NCI-H526 treated with DMSO at 0.1 percent for 48 hours (cell line): ENCODE measurements at regions not wholly inside any gene's neighbourhood (a gene's known extent, or its start where the extent isn't known, plus 50 kb on each side); places are given as distances from the start of the nearest gene placed in this dataset.

Experiments used
- DNase-seq: peaks from one replicate; lab custom pipeline; 2025; lab: John Stamatoyannopoulos, UW

- no peak for DNase-seq
Observed at GRCh38 chr21:28827422-28827821, 165.3 kb downstream of the LTN1 start.

DNA sequence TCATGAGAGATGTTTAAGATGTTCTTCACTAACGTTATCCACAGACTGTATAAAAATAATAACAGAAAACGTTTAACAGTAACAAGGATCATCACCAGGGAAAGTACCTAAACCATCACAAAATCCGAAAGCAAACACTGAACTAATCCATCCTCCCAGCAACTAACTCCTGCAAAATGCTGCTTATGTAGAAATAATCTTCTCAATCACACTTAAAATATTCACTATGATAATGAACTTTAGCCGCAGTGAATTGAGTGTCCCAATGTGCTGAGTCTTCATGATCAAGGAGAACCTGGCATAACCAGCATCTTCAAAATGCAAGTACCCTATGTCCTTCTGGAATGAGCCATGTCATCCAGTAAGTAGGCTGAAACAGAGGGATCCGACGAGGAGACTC is 166.1 kb downstream of the LTN1 start:
- no peak for DNase-seq

GRCh38 chr21:28826021-28826420 is 166.7 kb downstream of the LTN1 start:
- no peak for DNase-seq

GRCh38 chr21:28823429-28823828 is 169.2 kb downstream of the LTN1 start:
- DNase-seq, result no peak

GRCh38 chr21:28822486-28823335 is 170.0 kb downstream of the LTN1 start:
- no peak for DNase-seq

- no peak for DNase-seq
Observed at GRCh38 chr21:28822123-28822399, 170.6 kb downstream of the LTN1 start.

DNA sequence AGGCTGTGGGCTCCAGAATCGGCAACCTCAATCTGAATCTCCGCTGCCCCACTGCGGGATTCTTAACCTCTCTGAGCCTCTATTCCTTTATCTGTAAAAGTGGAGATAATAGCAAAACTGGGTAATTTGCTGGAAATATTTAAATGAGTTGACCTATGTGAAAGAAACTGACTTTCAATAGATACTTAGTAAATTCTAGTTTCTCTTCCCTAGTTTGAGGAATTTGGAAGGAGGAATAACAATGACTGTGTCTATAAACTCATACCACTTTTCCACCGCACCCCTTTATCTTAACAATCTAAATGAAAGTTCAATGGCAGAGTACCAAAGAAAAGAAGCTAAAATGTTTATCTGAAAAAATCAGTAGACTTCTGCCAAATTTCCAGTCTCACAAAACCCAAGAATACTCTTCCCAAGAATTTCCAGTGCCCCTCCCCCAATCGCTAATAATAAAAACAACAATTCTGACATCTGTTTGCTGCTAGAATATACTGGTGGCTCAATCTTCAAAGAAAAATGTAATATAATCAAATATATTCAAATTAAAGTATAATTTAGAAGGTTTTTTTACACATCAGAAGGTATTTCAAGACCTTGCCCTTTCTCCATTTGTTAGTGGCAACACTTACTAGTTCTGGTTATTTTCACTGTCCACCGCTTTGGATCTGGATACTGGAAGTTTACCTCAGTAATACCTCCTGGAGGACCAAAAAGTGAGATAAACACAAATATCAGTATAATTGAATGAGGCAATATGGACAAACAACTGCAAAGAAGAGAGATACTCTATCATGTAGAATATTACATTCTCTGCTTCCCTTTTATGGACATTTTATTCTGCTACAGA is 171.2 kb downstream of the LTN1 start:
- no peak for DNase-seq

DNA sequence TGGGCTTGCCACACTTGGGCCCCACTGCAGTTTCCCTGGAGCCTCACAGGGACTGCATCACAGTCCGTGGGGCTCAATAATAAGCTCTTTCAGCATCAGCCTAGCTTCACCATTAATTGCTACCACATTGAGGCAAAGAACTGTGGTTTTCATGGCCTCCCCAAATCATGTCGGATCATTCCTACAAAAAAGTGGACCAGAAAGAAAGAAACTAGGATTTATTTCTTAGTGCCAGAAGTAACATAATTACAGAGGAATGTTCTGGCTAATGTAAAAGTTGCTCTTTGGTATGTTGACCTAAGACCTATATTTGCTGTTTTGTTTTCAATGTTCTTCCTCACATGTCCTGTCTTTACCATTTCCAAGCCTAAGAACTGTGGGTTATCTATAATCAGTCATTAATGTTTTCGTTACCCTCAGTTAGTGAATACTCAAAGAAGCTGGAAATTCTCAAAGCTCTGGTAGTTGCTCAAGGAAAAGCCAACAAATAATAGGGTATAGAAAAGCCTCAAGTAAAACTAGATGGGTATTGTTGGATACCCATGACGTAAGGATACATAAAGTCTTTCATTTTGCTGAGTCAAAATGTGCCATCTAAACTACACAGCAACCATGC is 173.9 kb downstream of the LTN1 start:
- no peak for DNase-seq

- DNase-seq, result no peak
Observed at GRCh38 chr21:28817871-28818270, 174.8 kb downstream of the LTN1 start.

DNA sequence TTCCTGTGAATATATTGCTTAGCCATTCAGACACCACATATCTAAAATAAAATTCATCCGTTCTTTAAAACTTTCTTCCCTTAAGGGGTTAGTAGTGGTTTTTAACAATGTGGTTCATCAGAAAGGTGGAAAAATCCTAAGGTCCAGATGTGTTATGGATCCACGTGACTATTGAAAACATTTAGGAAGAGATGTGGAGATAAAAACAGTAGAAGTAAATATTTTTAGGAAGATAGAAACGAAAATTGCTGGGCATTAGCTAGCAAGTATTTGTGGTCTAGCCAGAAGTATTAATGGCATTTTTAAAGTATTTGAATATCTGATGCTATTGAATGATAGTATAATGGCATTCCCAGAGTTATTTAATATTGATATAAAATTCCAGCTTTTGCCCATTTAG is 180.8 kb downstream of the LTN1 start:
- no peak for DNase-seq

GRCh38 chr21:28810826-28811524 is 181.7 kb downstream of the LTN1 start:
- no peak for DNase-seq

DNA sequence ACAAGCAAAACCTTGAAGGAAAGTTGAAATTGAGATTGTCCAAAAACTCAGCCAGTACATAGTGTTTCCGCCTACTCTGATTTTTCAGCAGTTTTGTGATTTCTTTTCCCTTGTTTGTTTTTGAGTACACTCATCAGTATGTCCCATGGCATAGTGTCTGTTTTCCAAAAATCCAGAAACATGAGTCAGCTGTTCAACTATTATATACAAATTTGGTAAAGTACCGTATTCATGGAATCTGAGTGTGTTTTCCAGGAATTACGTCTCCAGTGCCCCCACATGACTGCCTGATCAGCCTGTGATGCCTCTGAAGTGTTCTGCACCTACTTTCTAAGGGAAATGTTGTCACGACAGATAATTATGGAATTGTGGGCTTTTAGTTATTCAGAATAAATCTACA is 186.8 kb downstream of the LTN1 start:
- DNase-seq, result no peak

DNA sequence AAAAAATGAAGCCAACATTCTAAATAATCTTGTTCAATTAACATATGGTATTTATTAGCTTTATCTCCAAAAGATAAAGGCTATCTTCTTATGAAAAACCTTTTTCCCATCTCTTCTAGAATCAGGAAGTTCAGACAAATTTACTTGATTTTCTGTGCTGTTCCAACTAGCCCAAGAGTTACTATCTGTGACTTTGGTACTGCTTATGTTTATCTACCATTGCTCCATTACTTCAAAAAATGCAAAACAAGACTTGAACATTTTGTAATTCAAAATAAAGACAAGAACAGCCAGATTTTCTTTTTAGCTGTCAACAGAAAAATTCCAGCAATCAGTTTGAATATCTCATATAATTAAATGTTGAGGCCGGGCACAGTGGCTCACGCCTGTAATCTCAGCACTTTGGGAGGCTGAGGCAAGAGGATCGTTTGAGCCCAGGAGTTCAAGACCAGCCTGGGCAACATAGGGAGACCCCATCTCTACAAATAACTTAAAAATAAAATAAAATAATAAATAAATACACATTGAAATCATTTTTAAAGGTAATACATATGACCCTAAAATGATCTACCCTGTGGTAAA is 188.5 kb downstream of the LTN1 start:
- DNase-seq, result no peak

DNA sequence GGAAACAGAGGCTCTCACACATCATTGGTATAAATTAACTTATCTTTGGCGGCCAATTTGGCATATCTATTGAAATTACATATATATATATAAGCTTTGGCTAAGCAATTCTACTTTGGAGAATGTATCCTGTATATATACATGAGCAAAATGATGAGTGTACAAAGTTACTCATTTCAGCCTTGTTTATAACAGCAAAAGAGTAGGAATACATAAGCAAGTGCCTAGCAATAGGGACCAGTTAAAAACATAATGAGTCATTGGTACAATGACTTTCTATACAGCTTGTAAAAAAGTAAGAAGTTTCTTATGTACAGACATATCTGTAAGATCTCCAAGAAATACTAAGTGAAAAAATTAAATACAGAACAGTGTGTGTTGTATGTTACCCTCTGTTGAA is 190.8 kb downstream of the LTN1 start:
- DNase-seq, result no peak

- DNase-seq, result no peak
Observed at GRCh38 chr21:28799926-28800325, 192.8 kb downstream of the LTN1 start.

DNA sequence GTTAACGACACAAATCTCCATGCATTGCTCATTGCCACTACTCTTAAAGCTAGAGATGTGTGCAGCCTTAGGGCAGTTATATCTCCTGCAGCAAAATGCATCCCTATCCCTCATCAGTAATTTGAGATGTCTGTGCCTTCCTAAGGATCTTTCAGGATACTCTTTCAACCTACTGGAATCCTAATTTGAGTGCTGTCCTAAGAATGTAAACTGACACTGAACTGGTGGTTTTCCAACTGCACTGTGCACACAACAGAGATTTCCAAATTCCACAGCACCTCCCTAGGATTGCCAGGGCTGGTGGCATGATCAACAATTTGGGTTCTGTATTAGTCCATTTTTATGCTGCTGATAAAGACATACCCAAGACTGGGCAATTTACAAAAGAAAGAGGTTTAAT is 193.9 kb downstream of the LTN1 start:
- no peak for DNase-seq

DNA sequence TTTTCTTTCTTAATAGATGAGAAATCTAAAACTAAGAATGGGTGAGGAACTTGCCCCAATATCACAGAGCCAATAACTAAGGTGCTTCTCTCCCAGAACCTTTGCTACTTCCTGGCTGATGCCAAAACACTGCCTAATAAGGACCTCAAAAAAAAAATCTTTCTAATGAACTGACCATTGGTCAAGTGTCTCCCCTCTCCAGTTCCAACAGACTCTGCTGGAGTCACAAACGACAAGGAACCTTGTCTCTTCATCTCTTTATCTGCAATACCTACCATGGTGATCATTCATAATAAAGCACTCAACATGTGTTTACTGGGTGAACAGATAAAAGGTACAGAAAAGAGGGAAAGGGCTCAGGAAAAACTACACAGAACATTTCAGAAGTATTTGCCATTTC is 197.4 kb downstream of the LTN1 start:
- no peak for DNase-seq

- no peak for DNase-seq
Observed at GRCh38 chr21:28794371-28794851, 198.3 kb downstream of the LTN1 start.

DNA sequence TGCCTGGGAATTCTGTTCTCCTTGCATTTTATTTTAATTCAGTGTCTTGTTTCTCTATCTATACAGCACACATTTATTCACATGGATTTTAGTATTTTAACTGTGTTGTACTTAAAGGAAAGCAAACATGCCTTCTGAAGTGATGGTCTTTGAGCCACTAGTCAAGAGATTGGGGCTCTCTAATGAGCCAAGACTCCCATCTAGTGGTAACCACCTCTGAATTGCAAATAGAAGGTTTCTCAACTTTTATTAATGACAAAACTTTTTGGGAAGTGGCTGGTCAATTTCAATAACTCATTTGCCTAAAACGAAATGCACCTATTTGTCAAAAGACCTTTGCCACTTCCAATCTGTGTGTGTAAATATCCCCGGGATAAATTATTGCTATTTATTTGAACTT is 199.6 kb downstream of the LTN1 start:
- no peak for DNase-seq

DNA sequence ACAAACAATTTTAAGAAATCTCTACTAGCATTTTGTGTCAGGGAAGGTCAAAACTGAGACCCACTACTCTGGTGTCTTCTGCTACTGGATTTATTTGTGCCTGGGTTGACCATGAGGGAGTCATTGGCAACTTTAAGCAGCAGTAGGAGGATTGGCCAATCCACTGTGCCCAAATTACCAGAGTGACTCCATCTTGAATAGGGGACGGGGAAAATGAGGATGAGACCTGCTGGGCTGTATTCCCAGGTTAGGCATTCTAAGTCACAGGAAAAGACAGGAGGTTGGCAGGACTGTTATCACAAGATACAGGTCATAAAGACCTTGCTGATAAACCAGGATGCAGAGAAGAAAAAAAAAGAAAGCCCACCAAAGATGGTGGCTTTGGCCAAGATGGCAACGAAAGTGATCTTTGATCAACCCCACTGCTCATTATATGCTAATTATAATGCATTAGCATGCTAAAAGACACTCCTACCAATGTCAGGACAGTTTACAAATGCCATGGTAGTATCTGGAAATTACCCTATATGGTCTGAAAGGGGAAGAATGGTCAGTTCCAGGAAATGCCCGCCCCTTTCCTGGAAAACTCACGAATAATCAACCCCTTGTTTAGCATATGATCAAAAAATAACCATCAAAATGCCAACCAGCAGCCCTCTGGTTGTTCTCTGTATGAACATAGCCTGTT is 200.9 kb downstream of the LTN1 start:
- DNase-seq, result no peak

GRCh38 chr21:28790335-28790734 is 202.3 kb downstream of the LTN1 start:
- DNase-seq, result no peak
